ENCODE measurements at regions not wholly inside any gene's neighbourhood (a gene's known extent, or its start where the extent isn't known, plus 50 kb on each side); places are given as distances from the start of the nearest gene placed in this dataset.

DNA sequence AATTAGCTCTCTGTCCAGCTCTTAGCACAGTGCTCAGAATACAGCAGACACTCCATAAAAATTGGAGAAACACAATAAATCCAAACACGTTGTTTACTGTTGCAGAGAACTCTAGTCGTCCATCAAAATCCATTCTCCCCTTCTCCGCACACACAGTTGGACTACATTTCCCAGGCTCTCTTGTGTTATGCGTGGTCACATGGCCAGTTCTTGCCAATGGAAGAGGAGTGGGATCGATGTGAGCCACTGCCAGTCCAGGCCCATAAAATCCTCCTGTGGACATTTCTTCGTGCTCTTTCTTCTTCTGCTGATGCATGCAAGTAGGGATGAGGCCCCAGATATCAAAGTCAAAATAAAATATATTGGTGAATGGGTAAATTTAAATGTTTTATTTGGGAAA, 114.3 kb upstream of the FMN2 start (continued):
- TF ChIP-seq E2F1 (CRISPR knock-in tag; IDR thresholded peaks at IDR 0.05): no peak
- TF ChIP-seq NFYB (CRISPR knock-in tag; conservative IDR thresholded peaks at IDR 0.05; ENCODE audit: low read depth): peak; percentile 34; the same call in 1 of the 2 replicates

DNA sequence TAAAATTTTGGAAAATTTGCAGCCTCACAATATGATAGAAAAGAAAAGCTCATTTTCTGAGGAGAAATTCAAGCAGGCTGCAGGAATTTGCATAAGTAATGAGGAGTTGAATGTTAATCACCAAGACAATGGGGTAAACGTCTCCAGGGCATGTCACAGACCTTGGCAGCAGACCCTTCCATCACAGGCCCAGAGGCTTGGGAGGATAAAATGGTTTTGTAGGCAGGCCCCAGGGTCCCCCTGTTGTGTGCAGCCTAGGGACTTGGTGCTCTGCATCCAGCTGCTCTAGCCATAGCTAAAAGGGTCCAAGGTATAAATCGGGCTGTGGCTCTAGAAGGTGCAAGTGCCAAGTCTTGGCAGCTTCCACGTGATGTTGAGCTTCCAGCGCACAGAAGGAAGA, 112.2 kb upstream of the FMN2 start:
- no peak for TF ChIP-seq MAX (CRISPR knock-in tag; IDR thresholded peaks at IDR 0.05)
- TF ChIP-seq TEAD1 (CRISPR knock-in tag; IDR thresholded peaks at IDR 0.05): no peak
- TF ChIP-seq, protein P1, sequence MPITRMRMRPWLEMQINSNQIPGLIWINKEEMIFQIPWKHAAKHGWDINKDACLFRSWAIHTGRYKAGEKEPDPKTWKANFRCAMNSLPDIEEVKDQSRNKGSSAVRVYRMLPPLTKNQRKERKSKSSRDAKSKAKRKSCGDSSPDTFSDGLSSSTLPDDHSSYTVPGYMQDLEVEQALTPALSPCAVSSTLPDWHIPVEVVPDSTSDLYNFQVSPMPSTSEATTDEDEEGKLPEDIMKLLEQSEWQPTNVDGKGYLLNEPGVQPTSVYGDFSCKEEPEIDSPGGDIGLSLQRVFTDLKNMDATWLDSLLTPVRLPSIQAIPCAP (CRISPR knock-in tag; IDR thresholded peaks at IDR 0.05): no peak
- TF ChIP-seq HMGA2 (CRISPR knock-in tag; IDR thresholded peaks at IDR 0.05): no peak
- no peak for TF ChIP-seq MYBL2 (CRISPR knock-in tag; IDR thresholded peaks at IDR 0.05)
- TF ChIP-seq CTCF (IDR thresholded peaks at IDR 0.05): no peak
- no peak for TF ChIP-seq FOXJ3 (CRISPR knock-in tag; IDR thresholded peaks at IDR 0.05; ENCODE audit: borderline replicate concordance)
- TF ChIP-seq NFE2L1 (CRISPR knock-in tag; IDR thresholded peaks at IDR 0.05): no peak
- TF ChIP-seq SMAD4 (CRISPR knock-in tag; IDR thresholded peaks at IDR 0.05): no peak
- ChIA-PET CTCF (no interaction called here), POLR2A (no interaction called here)
- ATAC-seq: no peak
- Mint-ChIP-seq H3K4me3 (no peak overlapping the region), H3K9me3 (peaks cover 74% of the 10 kb centered on the region), H3K4me1 (no peaks in the 10 kb centered on the region), H3K27me3 (ENCODE audit: low read depth) (peaks cover 11% of the 10 kb centered on the region), H3K36me3 (peaks cover 71% of the 10 kb centered on the region), H3K27ac (no peak overlapping the region)
- DNase-seq (ENCODE audit: low spot score): no peak

DNA sequence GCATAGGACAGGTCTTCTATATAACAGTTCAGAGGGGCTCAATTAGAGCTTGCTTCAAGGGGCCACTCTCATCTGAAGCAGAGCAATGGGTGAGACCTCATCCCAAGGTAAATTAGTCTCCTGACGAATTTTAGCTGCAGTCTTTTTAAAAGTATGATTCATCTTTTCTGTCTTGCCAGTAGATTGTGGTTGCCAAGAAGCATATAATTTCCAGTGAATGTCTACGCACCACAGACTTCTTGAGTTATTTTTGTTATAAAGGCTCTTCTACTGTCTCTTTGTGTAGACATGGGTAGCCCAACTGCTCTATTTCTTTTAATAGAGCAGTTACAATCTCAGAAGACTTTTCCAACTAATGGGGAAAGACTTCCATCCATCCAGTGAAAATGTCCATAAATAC, 108.9 kb upstream of the FMN2 start:
- CTCF ChIA-PET: no interaction called here
- TF ChIP-seq ATF2 (CRISPR knock-in tag; IDR thresholded peaks at IDR 0.05; ENCODE audit: borderline replicate concordance, low read depth) (no peak), SMAD3 (CRISPR knock-in tag; IDR thresholded peaks at IDR 0.05; ENCODE audit: borderline replicate concordance) (no peak), MYBL2 (CRISPR knock-in tag; IDR thresholded peaks at IDR 0.05) (no peak), GABPB1 (CRISPR knock-in tag; IDR thresholded peaks at IDR 0.05) (no peak), SMAD4 (CRISPR knock-in tag; IDR thresholded peaks at IDR 0.05) (no peak), GRHL2 (CRISPR knock-in tag; IDR thresholded peaks at IDR 0.05; ENCODE audit: insufficient replicate concordance, severe bottlenecking) (no peak), RORB (CRISPR knock-in tag; IDR thresholded peaks at IDR 0.05) (no peak), ATF1 (CRISPR knock-in tag; IDR thresholded peaks at IDR 0.05) (no peak), SP1 (CRISPR knock-in tag; conservative IDR thresholded peaks at IDR 0.05) (no peak), RELA (CRISPR knock-in tag; IDR thresholded peaks at IDR 0.05; ENCODE audit: borderline replicate concordance) (no peak), ZNF138 (CRISPR knock-in tag; conservative IDR thresholded peaks at IDR 0.05) (no peak), TCF7 (CRISPR knock-in tag; IDR thresholded peaks at IDR 0.05; ENCODE audit: low read depth) (no peak), ZBTB21 (CRISPR knock-in tag; IDR thresholded peaks at IDR 0.05; ENCODE audit: borderline replicate concordance) (no peak), ETV6 (CRISPR knock-in tag; IDR thresholded peaks at IDR 0.05) (no peak)
- TF ChIP-seq, protein P2, sequence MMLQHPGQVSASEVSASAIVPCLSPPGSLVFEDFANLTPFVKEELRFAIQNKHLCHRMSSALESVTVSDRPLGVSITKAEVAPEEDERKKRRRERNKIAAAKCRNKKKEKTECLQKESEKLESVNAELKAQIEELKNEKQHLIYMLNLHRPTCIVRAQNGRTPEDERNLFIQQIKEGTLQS (CRISPR knock-in tag; conservative IDR thresholded peaks at IDR 0.05): no peak
- TF ChIP-seq, protein P3, sequence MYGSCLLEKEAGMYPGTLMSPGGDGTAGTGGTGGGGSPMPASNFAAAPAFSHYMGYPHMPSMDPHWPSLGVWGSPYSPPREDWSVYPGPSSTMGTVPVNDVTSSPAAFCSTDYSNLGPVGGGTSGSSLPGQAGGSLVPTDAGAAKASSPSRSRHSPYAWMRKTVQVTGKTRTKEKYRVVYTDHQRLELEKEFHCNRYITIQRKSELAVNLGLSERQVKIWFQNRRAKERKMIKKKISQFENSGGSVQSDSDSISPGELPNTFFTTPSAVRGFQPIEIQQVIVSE (CRISPR knock-in tag; IDR thresholded peaks at IDR 0.05; ENCODE audit: borderline replicate concordance): no peak
- Mint-ChIP-seq H3K4me3 (no peak overlapping the region), H3K9me3 (peaks cover 87% of the 10 kb centered on the region), H3K27ac (no peak overlapping the region), H3K27me3 (ENCODE audit: low read depth) (peaks cover 11% of the 10 kb centered on the region), H3K4me1 (no peaks in the 10 kb centered on the region), H3K36me3 (peaks cover 84% of the 10 kb centered on the region)
- POLR2A ChIA-PET: no interaction called here
- DNase-seq (ENCODE audit: low spot score) (no peak), ATAC-seq (no peak)

All from WTC11 (cell line).